ENCODE measurements at regions not wholly inside any gene's neighbourhood (a gene's known extent, or its start where the extent isn't known, plus 50 kb on each side); places are given as distances from the start of the nearest gene placed in this dataset.

DNA sequence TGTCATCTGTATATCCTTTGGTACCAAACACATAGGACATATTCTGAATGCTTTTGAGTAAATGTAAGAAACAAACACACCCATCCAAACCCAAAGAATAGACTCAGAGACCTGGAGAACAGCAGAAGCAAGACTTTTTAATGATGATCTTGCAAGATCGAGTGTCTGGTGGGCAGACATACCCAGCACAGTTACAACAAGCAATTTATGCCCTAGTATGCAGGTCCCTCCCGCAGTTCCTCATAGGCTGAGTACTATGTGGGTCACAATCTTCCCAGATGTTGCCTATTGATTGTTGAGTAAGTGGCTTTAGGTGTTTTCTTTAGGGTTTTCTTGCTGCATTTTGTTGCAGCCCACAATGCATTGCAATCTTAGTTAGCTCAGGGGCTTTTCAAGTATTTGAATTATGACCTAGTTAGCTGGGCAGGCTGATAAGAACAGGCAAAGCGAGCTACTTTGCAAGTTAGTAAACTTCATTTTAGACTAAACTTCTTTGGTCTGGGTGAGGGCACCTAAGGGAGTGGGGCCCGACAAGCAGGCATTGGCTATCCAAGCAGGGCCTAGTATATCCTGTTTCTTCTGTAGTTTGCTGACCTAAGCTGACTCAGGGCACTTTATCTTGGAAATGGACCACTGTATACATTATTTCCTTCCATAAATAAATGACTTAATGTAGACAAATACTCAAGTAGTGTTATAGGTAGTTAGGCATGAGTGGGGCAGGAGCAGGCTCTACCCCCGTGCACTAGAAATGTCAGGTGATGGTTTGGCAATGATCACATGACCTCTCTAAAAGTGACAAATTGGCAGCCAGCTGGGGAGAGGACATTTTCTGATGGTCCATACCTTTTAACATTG is 87.3 kb upstream of the LIPC start:
- TF ChIP-seq, protein P1, sequence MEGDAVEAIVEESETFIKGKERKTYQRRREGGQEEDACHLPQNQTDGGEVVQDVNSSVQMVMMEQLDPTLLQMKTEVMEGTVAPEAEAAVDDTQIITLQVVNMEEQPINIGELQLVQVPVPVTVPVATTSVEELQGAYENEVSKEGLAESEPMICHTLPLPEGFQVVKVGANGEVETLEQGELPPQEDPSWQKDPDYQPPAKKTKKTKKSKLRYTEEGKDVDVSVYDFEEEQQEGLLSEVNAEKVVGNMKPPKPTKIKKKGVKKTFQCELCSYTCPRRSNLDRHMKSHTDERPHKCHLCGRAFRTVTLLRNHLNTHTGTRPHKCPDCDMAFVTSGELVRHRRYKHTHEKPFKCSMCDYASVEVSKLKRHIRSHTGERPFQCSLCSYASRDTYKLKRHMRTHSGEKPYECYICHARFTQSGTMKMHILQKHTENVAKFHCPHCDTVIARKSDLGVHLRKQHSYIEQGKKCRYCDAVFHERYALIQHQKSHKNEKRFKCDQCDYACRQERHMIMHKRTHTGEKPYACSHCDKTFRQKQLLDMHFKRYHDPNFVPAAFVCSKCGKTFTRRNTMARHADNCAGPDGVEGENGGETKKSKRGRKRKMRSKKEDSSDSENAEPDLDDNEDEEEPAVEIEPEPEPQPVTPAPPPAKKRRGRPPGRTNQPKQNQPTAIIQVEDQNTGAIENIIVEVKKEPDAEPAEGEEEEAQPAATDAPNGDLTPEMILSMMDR (IDR thresholded peaks at IDR 0.05; ENCODE audit: borderline replicate concordance, insufficient read depth, low read depth, low read length) = no peak

DNA sequence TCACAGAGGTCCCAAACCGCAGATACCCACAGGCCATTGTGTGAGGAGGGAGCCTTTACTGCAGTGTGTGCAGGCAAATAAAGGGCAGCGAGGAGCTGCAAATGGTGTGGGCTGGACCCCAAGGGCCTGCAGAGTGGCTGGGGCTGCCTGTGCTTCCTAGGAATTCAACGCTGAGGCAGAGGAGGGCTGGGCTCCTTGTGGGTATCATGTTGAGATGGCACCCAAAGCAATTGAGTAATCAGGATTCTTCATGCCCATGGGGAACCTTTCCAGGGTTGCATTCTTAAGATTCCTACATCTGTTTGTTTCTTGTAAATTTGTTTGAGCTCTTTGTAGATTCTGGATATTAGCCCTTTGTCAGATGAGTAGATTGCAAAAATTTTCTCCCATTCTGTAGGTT is 85.4 kb upstream of the LIPC start:
- TF ChIP-seq, protein P1 (IDR thresholded peaks at IDR 0.05; ENCODE audit: borderline replicate concordance, insufficient read depth, low read depth, low read length) = no peak

More for the DNA sequence above, 87.3 kb upstream of the LIPC start:
- no peak overlapping the region for H3K4me3 ChIP-seq (ENCODE audit: low read depth, low read length)

DNA sequence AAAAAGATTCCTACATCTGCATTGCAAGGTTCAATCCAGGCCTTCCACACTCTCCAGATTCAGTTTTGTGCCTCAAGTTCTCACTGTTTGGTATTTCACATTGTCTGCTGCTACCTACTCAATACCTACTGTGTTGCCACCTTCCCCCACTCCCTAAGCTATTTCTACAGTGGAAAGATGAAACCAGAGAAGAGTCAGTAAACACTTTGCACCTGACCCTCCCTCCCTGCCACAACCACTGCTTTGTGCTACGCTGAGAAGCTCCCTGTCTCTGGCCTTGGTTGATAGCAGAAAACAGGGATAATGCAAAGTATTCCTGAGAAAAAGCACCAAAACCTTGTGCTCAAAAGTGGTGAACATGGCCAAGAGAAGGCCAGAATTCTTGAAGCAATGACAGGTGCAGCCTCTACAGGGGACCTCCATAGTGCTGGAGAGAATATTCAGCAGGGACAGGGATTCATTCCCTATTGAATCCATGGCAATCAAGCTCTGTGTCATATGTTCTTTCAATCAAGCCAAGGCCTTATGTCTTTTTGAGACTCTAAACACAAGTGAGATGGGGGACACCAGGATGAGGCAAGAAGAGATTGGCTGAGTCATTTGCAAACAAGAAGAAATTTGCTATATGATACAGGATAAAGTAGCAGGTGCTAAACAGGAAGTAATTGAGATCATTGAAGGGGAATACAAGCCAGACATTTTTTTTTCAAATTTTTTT is 83.5 kb upstream of the LIPC start:
- TF ChIP-seq, protein P1 (IDR thresholded peaks at IDR 0.05; ENCODE audit: borderline replicate concordance, insufficient read depth, low read depth, low read length) = no peak

More for the DNA sequence above, 85.4 kb upstream of the LIPC start:
- no peak overlapping the region for H3K4me3 ChIP-seq (ENCODE audit: low read depth, low read length)

DNA sequence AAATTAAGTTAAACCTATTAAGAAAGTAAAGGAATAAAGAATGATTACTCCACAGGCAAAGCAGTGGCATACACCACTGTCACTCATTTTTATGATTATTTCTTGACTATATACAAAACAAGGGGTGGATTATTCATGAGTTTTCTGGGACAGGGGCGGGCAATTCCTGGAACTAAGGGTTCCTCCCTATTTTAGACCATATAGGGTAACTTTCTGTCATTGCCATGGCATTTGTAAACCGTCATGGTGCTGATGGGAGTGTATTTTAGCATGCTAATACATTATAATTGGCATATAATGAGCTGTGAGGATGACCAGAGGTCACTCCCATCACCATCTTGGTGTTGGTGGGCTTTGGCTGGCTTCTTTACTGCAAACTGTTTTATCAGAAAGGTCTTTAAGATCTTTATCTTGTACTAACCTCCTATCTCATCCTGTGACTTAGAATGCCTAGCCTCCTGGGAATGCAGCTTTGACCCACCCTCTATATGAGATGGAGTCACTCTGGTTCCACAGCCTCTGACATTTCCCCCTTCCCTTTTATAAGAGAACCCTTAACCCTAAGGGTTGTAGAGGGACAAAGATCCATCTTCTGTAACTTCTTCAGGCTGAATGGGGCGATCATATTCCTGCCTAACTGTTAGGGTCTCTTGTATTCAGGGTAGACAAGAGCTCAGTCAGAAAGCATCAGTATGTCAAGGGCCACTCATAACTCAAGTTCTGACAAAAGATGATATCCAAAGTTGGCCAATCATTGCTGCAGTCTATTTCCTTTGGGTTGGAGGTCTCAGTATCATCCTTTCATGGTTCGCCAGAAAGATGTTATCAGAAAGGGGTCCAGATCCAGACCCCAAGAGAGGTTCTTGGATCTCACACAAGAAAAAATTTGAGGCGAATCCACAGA is 79.5 kb upstream of the LIPC start:
- TF ChIP-seq, protein P1 (IDR thresholded peaks at IDR 0.05; ENCODE audit: borderline replicate concordance, insufficient read depth, low read depth, low read length) = no peak
- H3K4me3 ChIP-seq (ENCODE audit: low read depth, low read length) = no peak overlapping the region

More for the DNA sequence above, 83.5 kb upstream of the LIPC start:
- H3K4me3 ChIP-seq (ENCODE audit: low read depth, low read length) = no peak overlapping the region

DNA sequence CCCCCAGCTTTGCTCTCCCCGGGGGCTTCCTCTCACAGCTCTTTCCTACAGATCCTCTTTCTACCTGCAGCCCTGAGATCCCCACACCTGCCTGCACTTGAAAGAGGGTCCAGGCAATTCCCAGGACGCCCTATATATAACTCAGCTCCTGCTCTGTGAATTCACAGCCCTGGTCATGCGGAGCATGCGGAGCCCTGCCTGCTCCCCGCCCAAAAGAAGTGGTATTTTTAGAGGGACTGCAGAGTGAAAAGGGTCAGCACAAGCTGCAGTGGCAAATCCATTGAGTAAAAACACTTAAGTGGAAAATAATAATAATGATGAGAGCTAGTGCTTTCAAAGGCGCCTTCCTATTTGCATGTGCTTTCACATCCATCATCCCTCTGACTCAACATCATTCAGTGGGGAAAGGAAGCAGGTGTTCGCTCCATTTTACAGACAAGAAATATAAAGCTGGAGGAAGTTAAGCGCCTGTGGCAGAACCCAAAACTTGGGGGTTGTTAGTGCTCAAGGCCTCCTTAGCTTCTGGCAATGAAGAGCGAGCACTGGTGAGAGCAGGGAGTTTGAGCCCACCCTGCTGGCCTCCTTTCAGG is 76.3 kb upstream of the LIPC start:
- TF ChIP-seq, protein P1 (IDR thresholded peaks at IDR 0.05; ENCODE audit: borderline replicate concordance, insufficient read depth, low read depth, low read length) = no peak
- H3K4me3 ChIP-seq (ENCODE audit: low read depth, low read length) = no peak overlapping the region

DNA sequence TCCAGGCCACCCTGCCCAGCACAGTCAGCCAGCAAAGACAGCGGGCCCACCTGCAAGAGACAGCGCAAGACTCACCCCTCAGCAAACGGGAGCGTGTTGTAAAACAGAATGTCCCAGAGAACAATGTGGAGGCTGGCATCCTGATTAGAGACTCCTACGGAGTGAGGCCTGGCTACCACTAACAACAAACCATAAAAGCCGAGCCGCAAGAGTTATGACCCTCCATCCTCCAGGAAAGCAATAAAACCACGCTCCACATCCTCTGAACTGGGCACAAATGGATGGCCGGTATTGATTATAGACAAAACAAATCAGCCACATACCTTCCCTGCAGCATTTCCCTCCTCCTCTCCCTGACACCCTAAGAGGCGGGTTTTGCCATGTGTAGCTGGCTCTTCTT is 75.8 kb upstream of the LIPC start:
- TF ChIP-seq, protein P1 (IDR thresholded peaks at IDR 0.05; ENCODE audit: borderline replicate concordance, insufficient read depth, low read depth, low read length) = no peak

More for the DNA sequence above, 75.8 kb upstream of the LIPC start:
- H3K4me3 ChIP-seq (ENCODE audit: low read depth, low read length) = no peak overlapping the region
